Renal pelvis (tissue), 1 donor: ENCODE measurements at regions not wholly inside any gene's neighbourhood (a gene's known extent, or its start where the extent isn't known, plus 50 kb on each side); places are given as distances from the start of the nearest gene placed in this dataset.
"Not testable (repeated sequence)": the region's sequence is repeated elsewhere in the genome, so short reads cannot be mapped to it uniquely, and the experiment has no call there.

Source experiments
- DNase-seq: peaks from one replicate; pipeline ENCODE4 v3.0.0-alpha.2; 2013

DNA sequence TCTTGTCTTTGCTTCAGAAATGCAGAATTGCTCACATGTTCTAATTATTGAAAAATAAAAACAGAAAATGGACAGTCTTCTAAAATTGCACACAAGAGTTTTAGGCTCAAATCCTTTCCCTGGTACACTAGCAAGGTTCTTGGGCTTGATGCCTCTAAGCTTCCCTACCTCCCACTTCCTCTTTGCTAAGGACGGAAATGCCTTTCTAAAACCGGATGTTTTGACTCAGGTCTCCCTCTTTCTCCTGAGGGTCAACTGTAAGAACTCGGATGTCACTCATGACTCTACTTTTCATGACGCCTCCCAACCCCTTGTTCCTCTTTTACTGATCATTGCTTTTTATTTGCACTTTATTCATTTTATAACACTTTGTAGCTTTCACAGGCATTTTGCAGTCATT lies 613.5 kb downstream of the C6orf118 start:
- no peak for DNase-seq

DNA sequence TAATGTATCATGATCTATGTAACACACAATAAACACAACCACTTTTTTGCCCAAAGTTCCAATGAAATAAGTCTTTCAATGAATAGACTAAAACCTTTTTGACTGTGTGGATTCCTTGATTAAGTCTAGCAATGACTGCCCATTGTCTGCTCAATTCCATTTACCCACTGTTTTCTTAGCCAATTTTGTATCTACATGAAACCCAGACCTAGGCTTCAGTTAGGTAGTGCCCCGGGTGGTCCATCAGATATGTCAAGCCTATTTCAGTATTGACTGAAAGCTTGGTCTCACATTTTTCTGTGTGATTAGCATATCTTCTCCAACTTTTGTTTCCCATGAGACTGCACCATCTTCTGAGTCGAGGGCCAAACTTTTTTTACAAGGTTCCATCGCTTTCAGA lies 615.0 kb downstream of the C6orf118 start:
- no peak for DNase-seq

GRCh38 chr6:164693944-164694343 lies 615.5 kb downstream of the C6orf118 start:
- DNase-seq = no peak

GRCh38 chr6:164692772-164693510 lies 616.5 kb downstream of the C6orf118 start:
- no peak for DNase-seq

GRCh38 chr6:164690702-164691500 lies 618.5 kb downstream of the C6orf118 start:
- DNase-seq = no peak

DNA sequence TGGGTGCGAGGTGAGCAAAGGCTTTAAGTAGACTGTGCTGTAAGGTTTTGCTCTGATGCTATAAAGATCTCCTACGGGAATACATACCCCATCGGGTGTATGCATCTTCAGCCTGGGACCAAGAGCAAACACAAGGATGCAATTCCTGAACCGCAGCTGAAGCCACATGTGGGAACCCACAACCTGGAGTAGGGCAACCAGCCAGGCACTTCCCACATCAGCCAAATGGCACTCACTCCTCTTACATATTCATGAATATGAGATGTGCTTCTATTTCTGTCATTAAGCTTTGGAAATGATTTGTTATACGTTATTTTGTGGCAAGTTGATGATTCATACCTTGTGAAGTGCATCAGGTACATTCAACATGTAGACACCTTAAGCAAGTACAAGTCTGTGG lies 619.2 kb downstream of the C6orf118 start:
- DNase-seq = no peak

GRCh38 chr6:164665328-164665727 lies 644.1 kb downstream of the C6orf118 start:
- DNase-seq = no peak

DNA sequence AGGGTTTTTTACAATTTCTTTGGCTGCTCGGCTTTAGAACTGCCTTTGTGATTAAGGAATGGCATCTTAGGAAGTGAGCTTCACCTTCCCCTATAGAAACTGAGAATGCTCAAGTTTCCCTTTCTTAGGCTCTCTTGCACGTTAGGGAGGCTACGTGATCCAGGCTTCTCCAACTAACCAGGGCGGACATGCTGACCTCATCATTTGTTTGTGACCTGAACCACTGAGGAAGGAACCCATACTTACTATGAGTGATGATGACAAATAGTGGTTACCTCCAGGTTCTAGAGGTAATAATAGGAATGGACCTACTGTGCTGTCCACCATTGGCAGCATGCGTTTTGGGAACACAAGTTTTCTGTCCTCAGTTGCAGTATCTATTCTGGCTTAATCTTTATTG lies 645.8 kb downstream of the C6orf118 start:
- DNase-seq = no peak

GRCh38 chr6:164661716-164662115 lies 647.7 kb downstream of the C6orf118 start:
- DNase-seq = no peak

- DNase-seq = no peak
These were observed 648.6 kb downstream of the C6orf118 start for GRCh38 chr6:164660781-164661180.

DNA sequence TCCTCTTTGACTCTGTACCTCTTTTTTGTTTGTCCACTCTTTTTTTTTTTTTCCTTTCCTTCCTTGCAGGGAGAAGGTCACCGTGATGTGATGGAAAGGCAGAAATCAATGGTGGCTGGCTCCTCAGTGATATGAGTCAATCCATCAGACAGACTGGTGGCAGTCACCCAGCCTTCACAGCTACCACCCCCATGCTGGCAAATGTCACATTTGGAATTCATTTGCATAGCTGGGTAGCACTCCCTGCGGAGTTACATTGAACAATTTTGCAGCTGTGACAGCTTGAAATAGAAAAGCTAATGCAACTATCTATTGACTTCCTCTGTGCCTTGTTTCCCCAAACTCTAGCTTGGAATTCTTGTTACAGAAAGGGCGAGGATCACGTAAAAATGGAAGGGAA lies 668.4 kb downstream of the C6orf118 start:
- no peak for DNase-seq

DNA sequence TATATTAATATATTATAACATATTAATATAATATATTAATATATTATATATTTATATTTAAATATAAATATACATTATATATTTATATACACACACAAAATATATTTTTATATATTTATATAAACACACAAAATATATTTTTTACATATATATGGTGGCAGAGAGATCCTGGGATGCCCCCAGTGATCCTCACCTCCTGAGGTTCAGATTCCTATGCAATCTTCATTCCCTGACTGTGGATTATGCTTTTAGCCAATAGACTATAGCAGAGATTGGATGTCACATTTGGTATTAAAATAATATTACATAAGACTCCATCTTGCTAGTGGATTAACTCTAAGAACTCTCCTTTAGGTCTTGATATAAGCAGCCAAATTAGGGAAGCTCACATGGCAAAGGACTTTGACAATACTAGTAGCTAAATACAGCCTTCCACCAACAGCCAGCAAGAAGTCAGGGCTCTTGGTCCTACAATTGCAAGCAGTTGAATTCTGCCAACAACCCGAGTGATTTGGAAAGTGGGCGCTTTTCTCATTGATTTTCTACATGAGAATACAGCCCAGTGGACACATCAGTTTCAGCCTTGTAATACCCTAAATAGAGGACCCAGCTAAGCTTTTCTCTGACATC lies 681.0 kb downstream of the C6orf118 start:
- DNase-seq = no peak

- no peak for DNase-seq
These were observed 692.4 kb downstream of the C6orf118 start for GRCh38 chr6:164616917-164617524.

DNA sequence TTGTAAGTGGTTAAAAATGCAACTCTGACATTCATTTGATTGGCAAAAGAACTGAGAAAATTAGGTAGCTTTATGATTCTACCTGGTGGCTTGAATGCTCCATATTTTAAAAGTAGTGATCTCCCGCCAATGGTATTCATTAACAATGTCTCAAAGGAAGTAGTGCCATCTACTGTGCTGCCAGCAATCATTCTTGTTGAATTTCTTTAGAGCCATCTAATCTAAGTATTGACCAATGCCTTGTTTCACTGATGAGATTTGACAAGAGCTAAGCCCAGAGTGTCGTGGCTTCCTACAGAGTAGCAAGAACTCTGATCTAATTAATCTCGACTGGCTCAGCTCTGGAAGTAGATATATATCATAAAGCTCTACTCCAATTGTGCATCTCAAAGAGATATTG lies 696.7 kb downstream of the C6orf118 start:
- DNase-seq = no peak

DNA sequence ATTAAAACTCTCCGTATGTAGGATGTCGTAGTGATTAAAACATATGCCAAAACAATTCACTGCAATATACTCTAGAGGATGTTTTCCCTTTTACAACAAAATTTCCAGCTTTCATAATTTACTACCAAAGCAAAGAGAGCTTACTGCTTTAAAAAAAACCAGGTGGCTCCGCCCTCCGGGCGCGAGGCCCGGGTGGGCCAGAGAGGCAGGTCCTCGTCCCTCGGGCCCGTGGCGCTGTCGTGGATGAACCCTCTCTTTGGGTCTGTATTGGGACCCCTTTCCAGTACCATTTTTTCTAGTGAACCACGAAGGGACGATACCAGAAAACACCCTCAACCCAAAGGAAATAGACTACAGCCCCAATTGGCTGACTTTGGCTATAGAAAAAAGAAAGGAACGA lies 698.5 kb downstream of the C6orf118 start:
- DNase-seq = not testable (repeated sequence)

- DNase-seq = not testable (repeated sequence)
These were observed 707.0 kb downstream of the C6orf118 start for GRCh38 chr6:164602415-164602814.

DNA sequence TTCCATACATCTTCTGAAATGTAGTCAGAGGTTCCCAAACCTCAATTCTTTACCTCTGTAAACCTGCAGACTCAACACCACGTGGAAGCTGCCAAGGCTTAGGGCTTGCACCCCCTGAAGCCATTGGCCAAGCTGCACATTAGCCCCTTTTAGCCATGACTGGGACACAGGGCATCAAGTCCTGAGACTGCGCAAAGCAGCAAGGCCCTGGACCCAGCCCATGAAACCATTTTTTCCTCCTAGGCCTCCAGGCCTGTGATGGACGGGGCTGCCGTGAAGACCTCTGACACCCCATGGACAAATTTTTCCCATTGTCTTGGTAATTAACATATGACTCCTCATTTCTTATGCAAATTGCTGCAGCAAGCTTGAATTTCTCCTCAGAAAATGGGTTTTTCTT lies 727.8 kb downstream of the C6orf118 start:
- DNase-seq = no peak

DNA sequence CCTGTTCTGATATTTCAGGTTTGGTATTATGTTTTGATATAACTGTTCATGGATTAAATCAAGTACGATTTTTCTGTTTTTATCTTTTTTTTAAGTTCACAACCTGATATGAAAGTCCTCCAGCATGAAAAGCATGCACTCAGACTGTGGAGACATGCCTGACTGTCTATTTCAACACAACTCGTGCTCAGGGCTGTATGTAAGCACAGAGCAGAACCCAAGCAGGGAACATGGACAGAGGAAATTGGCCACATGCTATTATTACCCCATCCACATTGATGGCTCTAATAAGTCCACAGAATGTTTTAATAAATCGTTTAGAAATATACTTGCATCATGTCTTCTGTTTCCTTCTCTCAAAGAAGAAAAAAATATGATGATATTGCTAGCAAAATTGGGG lies 730.4 kb downstream of the C6orf118 start:
- no peak for DNase-seq

GRCh38 chr6:164578616-164579015 lies 730.8 kb downstream of the C6orf118 start:
- no peak for DNase-seq

- DNase-seq = peak; percentile 10
These were observed 738.6 kb downstream of the C6orf118 start for GRCh38 chr6:164570801-164571200.

GRCh38 chr6:164569509-164569908 lies 739.9 kb downstream of the C6orf118 start:
- DNase-seq = no peak

GRCh38 chr6:164563924-164564323 lies 745.5 kb downstream of the C6orf118 start:
- no peak for DNase-seq

- DNase-seq = no peak
These were observed 747.7 kb downstream of the C6orf118 start for GRCh38 chr6:164561656-164562055.
